ENCODE measurements at regions not wholly inside any gene's neighbourhood (a gene's known extent, or its start where the extent isn't known, plus 50 kb on each side); places are given as distances from the start of the nearest gene placed in this dataset.

GRCh38 chr7:21218155-21218554, 209.7 kb upstream of the SP4 start:
- no peak for DNase-seq (ENCODE audit: low read depth in 2 of 2)

- no peak for DNase-seq (ENCODE audit: low read depth in 2 of 2)
Measured at GRCh38 chr7:21221130-21221529, 206.8 kb upstream of the SP4 start.

GRCh38 chr7:21238400-21239116, 189.3 kb upstream of the SP4 start:
- DNase-seq (ENCODE audit: low read depth in 2 of 2) = no peak

- DNase-seq (ENCODE audit: low read depth in 2 of 2) = no peak
Measured at GRCh38 chr7:21243265-21243664, 184.6 kb upstream of the SP4 start.

GRCh38 chr7:21251151-21251800, 176.6 kb upstream of the SP4 start:
- no peak for DNase-seq (ENCODE audit: low read depth in 2 of 2)

GRCh38 chr7:21253740-21254687, 173.9 kb upstream of the SP4 start:
- peak; percentile 5 to 30 for DNase-seq (ENCODE audit: low read depth in 2 of 2)

GRCh38 chr7:21256310-21256877, 171.5 kb upstream of the SP4 start:
- peak in 1 of 2 donors; percentile 12 for DNase-seq (ENCODE audit: low read depth in 2 of 2)

GRCh38 chr7:21260939-21261338, 166.9 kb upstream of the SP4 start:
- no peak for DNase-seq (ENCODE audit: low read depth in 2 of 2)

GRCh38 chr7:21261627-21262594, 166.0 kb upstream of the SP4 start:
- DNase-seq (ENCODE audit: low read depth in 2 of 2) = peak; percentile 14 to 20

- no peak for DNase-seq (ENCODE audit: low read depth in 2 of 2)
Measured at GRCh38 chr7:21269021-21269420, 158.9 kb upstream of the SP4 start.

GRCh38 chr7:21276471-21277035, 151.3 kb upstream of the SP4 start:
- no peak for DNase-seq (ENCODE audit: low read depth in 2 of 2)

- no peak for DNase-seq (ENCODE audit: low read depth in 2 of 2)
Measured at GRCh38 chr7:21278944-21279343, 148.9 kb upstream of the SP4 start.

- DNase-seq (ENCODE audit: low read depth in 2 of 2) = no peak
Measured at GRCh38 chr7:21281193-21281592, 146.7 kb upstream of the SP4 start.

GRCh38 chr7:21293771-21294170, 134.1 kb upstream of the SP4 start:
- no peak for DNase-seq (ENCODE audit: low read depth in 2 of 2)

- DNase-seq (ENCODE audit: low read depth in 2 of 2) = no peak
Measured at GRCh38 chr7:21299766-21300165, 128.1 kb upstream of the SP4 start.

GRCh38 chr7:21300692-21301091, 127.2 kb upstream of the SP4 start:
- DNase-seq (ENCODE audit: low read depth in 2 of 2) = peak in 1 of 2 donors; percentile 5

GRCh38 chr7:21304808-21305375, 123.0 kb upstream of the SP4 start:
- no peak for DNase-seq (ENCODE audit: low read depth in 2 of 2)

GRCh38 chr7:21305455-21306235, 122.2 kb upstream of the SP4 start:
- DNase-seq (ENCODE audit: low read depth in 2 of 2) = no peak

GRCh38 chr7:21314954-21315353, 112.9 kb upstream of the SP4 start:
- no peak for DNase-seq (ENCODE audit: low read depth in 2 of 2)

Data from activated CD4-positive, alpha-beta T cell treated with anti-CD3 and anti-CD28 coated beads for 24 hours (primary cell).